HG03469 (cell line): ENCODE measurements at regions not wholly inside any gene's neighbourhood (a gene's known extent, or its start where the extent isn't known, plus 50 kb on each side); places are given as distances from the start of the nearest gene placed in this dataset.
"Not testable (repeated sequence)": the region's sequence is repeated elsewhere in the genome, so short reads cannot be mapped to it uniquely, and the experiment has no call there.

ENCODE experiments used
- ATAC-seq: cut with Tn5 transposase; IDR thresholded peaks from one replicate; pipeline ENCODE4 v1.9.1; 2021; ENCODE audit warnings: mild to moderate bottlenecking, moderate library complexity, moderate number of reproducible peaks; ENCODE audit not compliant: unreplicated experiment

DNA sequence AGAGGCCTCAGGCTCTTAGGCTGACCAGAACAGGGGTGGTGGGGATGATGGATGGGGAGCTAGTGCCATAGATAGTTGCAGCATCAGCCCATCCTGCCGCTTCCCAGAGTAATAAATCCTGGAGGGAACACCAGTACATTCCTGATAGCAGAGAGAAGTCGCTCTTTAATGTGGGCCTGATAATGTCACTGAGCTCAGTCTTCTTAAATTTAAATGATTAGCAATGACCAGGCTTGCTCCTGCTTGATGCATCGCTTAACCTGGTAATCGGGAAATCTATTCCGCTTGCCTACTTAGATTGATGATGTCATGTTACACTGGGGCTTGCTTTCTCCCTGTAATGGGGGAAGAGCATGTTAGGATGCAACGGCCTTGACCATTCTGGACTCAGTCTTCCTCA is 218.6 kb upstream of the PLXNA2 start:
- ATAC-seq, result no peak

DNA sequence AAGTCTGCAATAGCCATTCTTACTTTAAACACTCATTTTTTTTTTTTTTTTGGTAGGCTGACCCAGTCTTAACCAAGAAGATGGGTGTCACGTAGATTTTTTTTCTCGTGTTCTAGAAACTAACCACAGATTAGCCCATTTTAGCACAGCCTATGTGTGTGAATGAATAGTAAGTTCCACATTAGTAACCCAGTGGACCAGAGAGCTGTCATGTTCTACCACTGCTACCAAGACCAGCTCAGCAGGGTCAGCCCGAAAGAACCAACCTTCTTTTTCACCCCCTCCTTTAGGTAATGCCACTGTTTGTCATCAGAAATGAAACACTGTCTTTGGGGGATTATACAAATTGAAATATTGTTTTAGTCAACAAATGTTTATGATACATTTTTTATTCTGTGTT is 221.1 kb upstream of the PLXNA2 start:
- ATAC-seq, result no peak

DNA sequence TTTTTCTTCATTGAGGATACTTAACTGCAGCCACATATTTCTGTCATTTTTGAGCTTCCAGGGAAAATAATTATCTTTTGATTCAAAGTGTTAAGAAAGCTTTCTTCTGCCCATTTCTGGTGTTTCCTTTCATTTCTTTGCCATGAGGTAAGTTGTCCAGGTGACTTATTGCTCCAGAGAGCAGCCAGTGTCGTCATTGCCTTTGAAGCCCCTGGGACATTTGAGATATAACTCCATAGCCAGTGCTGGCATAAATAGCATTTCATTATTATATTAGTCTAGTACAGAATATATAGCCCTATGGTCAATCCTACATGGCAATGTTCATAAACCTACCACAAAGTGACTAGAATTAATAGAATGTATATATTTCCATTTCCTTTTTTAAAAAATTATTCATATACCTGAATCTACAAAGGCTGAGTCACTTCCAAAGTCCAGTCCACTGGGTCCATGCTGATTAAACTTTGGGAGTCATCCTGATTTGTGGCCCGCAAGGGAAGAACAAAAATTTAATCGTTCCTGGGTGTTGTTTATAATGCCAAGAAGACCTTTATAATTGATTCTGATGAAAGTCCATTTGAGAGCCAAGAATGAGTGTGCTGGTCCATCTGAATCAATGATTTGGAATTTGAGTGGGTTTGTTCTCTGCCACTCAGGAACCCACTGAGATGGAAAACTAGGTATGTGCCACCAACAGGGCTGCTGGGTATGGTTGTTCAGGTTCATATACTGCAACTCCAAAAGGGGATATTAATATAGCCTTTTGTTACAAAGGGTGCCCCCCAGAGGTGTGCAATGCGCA is 221.8 kb upstream of the PLXNA2 start:
- ATAC-seq, result no peak

DNA sequence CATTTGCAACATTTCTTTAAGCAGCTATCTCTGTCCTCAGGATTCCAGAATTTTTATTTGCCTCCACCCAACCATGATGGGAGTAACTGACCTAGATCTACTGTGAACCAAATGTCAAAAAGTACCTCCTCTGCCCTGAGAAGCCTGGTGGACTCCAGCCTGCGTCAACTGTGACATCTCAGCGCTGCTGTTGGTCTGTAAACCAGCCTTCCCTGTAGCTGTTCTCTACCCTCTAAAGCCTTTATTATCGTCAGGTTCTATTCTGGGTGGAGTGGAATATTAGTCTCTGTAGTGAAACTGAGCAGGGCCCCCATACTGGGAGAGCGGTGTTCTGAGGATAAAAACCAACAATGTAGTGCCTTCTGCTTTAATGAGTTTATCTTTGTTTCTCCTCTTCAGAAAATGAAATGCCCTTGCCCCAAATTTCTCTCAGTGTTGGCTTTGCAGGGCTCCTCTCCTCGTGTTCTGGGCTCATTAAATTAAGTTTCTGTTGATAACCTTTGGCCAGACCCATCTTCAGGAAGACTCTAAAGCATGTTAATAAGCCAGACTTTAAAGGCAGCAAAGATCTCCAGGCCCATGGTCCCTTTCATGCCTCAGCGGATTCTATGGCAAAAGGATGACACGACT is 223.1 kb upstream of the PLXNA2 start:
- no peak for ATAC-seq

DNA sequence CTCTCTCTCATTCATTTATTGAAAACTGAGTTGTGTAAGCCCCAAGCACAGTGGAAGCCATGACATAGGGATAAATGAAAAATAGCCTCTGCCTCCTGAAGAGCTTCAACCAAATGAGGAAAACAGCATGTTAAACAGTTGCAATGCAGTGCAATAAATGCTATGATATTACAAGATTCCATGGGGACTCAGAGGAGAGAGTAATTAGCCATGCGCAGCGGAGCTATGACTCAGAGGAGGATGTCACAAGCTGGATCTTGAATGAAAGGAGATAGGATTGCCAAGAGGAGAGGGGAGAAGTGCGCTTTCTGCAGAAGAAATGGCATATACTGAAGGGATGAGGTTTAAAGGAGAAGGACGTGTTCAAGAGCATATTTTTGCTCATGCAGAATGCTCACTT is 231.3 kb upstream of the PLXNA2 start:
- ATAC-seq, result no peak

DNA sequence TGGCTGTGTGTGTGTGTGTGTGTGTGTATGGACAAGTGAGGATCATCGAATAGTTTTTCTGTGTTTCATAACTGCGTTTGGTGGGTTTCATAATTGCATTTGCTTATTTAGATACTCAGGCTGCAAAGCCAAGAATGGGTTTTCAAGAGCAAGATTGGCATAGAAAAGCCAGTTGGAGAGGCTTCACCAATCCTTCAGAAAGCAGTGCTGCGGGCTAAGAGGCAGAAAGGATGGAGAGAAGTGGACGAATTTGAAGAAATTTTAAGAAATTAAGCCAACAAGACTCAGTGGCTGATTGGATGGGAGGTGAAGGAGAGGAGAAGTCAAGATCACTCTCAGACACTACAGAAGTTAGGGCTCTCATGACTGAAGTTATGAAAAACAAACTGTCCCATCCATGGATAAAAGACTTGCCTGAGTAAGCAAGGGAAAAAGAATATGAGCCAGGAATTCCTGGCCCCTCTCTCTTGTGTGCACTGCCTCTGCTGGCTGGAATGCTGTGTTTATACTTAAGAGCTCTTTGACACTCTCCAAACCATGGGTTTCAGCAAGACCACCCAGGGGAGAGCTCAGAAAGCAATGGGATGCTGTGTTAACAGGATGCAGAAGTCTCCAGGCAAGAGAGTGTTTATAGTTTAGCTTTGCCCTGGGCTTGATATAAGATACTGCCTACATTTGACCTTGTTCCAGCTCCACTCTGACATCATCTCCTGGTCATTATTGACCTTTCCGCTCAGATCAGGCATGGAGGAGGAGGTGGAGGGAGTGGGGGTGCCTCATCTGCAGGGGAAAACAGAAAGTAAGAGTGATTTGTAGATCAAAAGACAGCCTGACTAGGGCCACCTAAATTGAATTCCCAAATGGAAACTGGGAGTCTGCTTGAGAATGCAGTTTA is 232.0 kb upstream of the PLXNA2 start:
- ATAC-seq, result no peak

DNA sequence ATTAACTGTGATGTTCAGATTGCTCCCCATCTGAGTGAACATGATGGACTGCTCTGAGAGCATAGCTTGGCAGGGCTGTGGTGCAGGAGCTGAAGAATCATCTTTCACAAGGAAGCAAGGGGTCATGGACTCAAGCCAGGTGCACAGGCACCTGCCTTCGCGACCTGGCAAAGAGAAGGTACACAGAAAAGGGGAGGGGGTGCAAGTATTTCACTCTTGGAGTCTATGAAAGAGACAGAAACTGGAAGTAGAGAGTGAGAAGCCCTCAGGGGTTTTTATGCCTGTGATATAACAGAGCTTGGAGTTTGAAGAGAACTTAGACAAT is 232.6 kb upstream of the PLXNA2 start:
- no peak for ATAC-seq

DNA sequence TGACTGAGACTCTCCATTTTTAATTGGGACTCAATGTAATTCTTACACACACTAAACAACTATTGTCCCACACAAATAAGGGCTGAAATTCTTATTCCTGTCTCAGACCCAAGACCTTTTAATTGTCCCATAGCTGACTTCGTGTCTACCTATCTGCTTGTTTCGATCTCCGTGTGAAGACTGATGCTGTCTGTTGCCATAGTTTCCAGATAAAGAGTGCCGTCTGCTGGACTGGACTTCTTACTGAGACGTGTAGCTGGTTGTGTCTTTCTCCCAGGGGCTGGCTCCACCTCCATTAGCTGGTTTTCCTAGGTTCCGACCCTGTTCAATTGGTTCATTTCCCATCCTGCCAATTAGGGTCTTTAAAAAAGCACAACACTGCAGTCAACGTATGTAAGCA is 235.3 kb upstream of the PLXNA2 start:
- no peak for ATAC-seq

DNA sequence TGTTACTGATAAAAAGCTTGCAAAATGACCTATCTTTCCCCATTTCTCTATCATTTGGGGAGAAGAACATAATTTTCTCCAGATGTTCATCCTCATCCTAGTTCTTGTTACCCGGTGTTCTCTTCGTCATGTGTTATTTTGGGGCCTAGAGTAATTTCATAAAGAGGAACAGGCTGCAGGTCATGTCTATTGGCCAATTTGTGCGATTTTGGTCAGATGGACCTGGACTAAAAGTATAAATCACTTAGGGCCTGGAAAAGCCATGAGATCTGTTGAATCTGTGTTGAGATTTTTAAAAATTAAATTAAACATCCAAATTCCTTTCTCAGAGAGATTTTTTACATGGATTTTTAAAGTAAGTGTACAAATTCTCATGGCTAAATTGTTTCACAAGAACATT is 241.3 kb upstream of the PLXNA2 start:
- no peak for ATAC-seq

DNA sequence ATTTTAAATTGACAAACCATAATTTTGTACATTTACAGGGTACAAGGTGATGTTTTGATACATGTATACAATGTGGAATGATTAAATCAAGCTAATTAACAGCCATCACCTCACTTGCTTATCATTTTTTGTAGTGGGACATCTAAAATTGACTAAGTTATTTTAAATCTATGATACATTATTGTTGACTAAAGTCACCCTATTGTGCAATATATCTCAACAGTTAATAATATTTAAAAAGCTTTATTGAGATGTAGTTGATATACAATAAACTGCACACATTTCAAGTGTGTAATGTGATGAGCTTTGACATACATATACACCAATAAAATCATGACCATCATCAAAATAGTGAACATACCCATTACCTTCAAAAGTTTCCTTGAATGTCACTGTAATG is 242.5 kb upstream of the PLXNA2 start:
- ATAC-seq, result no peak

DNA sequence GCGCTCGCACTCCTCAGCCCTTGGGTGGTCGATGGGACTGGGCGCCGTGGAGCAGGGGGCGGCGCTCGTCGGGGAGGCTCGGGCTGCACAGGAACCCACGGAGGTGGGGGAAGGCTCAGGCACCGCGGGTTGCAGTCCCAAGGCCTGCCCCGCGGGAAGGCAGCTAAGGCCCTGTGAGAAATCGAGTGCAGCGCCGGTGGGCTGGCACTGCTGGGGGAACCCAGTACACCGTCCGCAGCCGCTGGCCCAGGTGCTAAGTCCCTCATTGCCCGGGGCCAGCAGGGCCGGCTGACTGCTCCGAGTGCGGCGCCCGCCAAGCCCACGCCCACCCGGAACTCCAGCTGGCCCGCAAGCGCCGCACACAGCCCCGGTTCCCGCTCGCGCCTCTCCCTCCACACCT is 244.2 kb upstream of the PLXNA2 start:
- not testable (repeated sequence) for ATAC-seq

DNA sequence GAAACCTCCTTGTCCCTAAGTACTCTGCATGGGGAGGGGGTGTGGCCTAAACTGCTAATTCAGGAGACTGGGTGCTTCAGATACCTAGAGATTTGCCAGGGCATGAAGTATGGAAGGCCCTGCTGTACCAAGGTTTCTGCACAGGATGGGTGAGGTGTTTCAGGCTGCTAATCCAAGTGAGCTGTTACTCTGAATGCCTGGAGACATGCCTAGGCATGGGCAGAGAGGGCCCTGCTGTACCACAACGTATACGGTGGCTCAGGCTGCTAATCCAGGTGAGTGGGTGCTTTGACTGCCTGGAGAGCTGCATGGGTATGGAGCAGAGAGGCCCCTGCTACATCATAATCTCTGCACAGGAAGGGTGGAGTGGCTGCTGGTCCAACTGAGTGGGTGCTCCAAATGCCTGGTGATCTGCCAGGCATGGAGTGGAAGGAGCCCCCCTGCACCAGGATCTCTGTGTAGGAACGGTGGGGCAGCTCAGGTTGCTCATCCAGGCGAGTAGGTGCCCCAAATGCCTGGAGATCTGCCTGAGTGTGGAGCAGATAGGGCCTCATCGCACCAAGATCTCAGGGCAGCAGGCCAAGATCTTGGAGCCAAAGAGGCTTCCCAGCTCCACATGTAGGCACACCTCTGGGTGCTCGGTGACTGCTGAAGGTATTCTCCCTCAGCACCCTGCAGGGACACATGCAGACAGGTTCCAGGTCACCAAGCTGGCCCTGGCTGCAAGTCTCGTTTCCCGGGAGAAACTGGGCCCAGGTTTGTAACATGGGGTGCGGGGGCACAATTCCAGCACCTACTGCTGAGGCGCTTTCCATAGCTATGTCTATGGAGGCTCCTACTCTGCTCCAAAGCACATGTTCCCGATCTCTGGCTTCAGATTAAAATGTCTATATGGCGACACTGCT is 252.5 kb upstream of the PLXNA2 start:
- no peak for ATAC-seq

DNA sequence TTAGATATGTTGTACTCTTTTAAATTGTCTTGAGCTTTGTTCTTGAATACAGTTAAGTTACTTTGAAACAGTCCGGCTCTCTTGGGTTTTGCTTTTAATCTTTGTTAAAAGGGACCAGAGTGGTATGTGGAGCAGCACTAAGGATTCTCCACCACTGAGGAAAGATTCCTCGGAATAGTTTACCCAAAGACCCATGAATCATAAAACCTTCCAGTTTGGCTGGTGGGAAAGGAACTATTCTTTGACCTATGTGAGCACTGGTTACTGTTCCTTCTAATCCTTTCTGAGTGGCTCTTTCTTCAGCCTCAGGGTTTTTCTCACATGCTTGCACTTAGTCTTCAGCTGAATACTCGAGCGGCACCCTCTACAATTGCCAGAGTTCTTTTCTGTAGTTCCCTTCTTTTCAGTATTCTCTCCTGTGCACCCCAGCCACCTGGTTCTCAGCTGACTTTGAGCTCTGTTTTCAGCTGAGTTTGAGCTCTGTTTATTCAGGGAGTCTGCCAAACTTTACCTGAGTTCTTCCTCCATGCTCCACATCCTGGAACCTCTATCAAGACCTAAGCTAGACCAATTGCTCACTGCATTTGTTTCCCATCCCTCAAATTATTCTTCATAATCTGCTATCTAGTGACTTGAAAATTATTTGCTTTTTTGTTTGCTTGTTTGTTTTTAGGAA is 253.8 kb upstream of the PLXNA2 start:
- no peak for ATAC-seq

DNA sequence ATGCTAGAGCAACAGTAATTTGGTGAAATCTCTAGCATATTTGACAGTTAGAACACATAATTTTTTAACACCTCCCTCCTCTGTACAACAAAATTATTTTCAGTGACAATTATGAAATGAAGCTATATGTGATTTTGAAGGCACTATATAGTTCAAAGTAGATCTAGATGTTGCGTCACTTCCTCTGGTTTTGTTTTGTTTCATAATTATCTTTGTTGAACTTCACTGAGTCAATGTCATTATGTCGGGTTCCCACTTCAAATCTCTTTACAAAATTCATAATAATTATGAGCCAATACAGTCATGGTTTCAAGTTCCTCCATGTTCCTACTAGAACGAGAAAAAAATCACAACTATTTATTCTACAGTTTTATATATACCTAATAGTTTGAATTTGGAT is 254.8 kb upstream of the PLXNA2 start:
- ATAC-seq, result no peak

DNA sequence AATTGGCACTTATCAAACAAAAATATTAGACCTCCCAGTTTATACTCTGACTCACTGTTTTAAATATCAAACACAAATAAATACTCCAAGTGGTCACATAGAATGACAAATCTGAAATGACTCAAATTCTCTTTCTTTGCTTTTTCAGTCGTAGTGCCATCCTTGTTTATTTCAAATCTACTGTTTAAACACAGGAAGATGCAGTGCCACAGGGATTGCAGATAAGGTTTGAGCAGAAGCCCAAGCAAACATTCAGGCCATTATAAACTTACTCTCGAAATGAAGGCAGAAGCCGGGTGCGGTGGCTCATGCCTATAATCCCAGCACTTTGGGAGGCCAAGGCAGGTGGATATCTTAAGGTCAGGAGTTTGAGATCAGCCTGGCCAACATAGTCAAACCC is 255.4 kb upstream of the PLXNA2 start:
- no peak for ATAC-seq

DNA sequence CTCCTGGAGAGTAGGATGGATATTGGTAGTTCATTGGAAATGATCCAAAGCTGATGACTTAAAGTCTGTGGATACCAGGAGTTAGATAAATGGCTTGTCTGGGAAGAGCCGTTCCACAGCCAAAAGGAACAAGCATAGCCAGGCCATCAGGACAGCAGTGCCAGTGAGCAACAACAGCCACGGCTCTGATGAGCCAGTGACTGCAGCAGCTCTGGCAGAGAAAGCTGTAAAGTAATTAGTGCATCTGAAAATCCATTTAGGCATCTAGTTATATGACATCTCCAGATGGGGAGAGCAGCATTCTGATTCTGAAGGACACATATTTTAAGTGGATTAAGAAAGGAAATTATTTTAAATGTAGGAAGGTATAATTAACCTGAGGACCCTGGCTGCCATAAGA is 256.2 kb upstream of the PLXNA2 start:
- ATAC-seq, result no peak

DNA sequence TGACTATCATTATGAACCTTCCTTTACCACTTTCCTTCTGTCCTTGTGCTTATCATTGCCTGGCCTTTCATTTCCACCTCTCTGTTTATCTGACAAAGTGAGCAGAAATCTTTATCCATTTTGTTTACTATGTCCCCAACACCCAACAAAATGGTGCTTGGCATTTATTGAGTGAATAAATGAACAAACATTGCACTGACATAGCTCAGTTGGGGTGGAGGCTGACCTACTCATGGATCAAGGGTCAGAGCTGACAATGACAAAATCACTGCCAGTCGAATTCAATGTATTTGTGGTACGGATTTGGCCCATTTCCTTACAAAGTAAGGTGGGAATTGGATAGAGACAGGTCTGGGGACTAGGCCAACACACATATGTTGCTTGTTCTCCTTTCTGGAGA is 257.4 kb upstream of the PLXNA2 start:
- no peak for ATAC-seq

DNA sequence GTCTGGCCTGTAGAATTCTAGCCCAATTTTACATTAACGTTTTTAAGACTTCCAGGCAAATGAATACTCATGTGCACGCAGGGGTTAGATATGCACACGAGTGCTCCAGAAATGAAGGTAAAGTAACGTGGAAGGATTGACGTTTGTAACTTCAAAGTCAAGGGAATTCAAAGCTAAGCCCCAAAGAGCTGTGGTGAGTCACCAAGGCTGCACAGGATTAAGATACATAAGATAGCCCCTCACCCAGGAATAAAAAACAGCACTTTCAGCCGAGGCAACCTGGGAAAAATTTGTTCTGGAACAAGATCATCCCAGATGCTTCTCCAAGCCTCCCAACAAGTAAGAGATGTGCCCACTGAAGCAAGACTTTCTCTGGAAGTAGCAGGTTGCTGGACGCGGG is 259.6 kb upstream of the PLXNA2 start:
- ATAC-seq, result no peak

DNA sequence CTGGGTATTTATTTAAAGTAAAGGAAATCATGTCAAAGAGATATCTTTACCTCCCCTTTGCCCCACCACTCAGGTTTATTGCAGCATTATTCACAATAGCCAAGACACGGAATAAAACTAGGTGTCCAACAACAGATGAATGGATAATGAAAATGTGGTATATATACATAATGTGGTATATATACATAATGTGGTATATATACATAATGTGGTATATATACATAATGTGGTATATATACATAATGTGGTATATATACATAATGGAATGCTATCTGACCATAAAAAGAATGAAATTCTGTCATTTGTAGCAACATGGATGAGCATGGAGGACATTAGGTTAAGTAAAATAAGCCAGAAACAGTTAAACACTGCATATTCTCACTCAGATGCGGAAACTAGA is 262.6 kb upstream of the PLXNA2 start:
- no peak for ATAC-seq

DNA sequence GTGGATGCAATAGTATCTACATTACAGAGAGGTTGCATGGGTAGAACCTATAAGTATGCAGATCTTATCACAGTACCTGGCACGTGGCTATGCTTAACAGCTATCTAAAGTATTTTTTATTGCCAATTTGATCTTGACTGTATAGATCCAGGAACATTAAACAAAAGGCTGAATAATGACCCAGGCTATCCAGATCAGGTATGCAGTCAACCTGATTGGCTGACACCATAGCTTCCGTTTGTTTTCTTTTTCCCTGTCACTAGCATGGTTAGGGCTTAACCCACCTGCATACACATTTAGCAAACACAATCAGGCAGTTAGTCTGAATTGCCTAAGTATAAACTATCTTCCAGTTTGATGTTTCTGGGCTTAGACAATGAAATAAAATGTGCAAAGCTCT is 264.9 kb upstream of the PLXNA2 start:
- ATAC-seq, result no peak
